Heart left ventricle (tissue), 16 donors: ENCODE measurements at regions not wholly inside any gene's neighbourhood (a gene's known extent, or its start where the extent isn't known, plus 50 kb on each side); places are given as distances from the start of the nearest gene placed in this dataset.

ENCODE experiments used
- ATAC-seq, 4 donors: fragments of 200-7000 bp; cut with Tn5 transposase; one replicate each; pipeline ENCODE4 v1.9.1; 2020 to 2022; ENCODE audit warnings: moderate library complexity in 4 of 4, mild to moderate bottlenecking in 3 of 4, moderate number of reproducible peaks in 1 of 4
- DNase-seq, 5 donors: peaks; one replicate each; pipeline ENCODE4 v3.0.0-alpha.2; 2020
- H3K27ac ChIP-seq, 12 donors: fragments of 200-600 bp; sonication (generic) in 4 of 12; one replicate each; pipeline versions ENCODE4 v1.5.0 to v1.8.0; 2016 to 2022; ENCODE audit warnings: mild to moderate bottlenecking in 2 of 12
- H3K27me3 ChIP-seq, 9 donors: fragments of 200-600 bp; sonication (generic) in 2 of 9; one replicate each; pipeline versions ENCODE4 v1.5.1 to v1.8.0; 2016 to 2022; ENCODE audit warnings: mild to moderate bottlenecking in 3 of 9
- H3K36me3 ChIP-seq, 9 donors: fragments of 200-600 bp; sonication (generic) in 2 of 9; one replicate each; pipeline versions ENCODE4 v1.5.0 to v1.8.0; 2018 to 2022; ENCODE audit warnings: mild to moderate bottlenecking in 2 of 9
- H3K4me1 ChIP-seq, 12 donors: fragments of 200-600 bp; sonication (generic) in 4 of 12; one replicate each; pipeline versions ENCODE4 v1.5.0 to v1.8.0; 2016 to 2022; ENCODE audit warnings: mild to moderate bottlenecking in 3 of 12
- H3K4me3 ChIP-seq, 12 donors: fragments of 200-600 bp; sonication (generic) in 4 of 12; one replicate each; pipeline versions ENCODE4 v1.5.0 to v1.8.0; 2017 to 2022; ENCODE audit warnings: mild to moderate bottlenecking in 9 of 12, moderate library complexity in 4 of 12
- H3K9me3 ChIP-seq, 12 donors: fragments of 200-600 bp; sonication (generic) in 4 of 12; one replicate each; pipeline versions ENCODE4 v1.5.0 to v1.8.0; 2016 to 2022; ENCODE audit warnings: mild to moderate bottlenecking in 1 of 12
- CTCF ChIP-seq, 12 donors: fragments of 200-600 bp; sonication (generic) in 4 of 12; IDR thresholded peaks; one replicate each; pipeline versions ENCODE4 v1.5.0 to v1.8.0; 2018 to 2022; ENCODE audit warnings: antibody characterized with exemption in 12 of 12, mild to moderate bottlenecking in 5 of 12
- POLR2A ChIP-seq, 2 donors: fragments of 450-650 bp; IDR thresholded peaks; one replicate each; pipeline ENCODE4 v1.6.1; 2017; ENCODE audit warnings: antibody characterized with exemption in 2 of 2, mild to moderate bottlenecking in 2 of 2, moderate library complexity in 2 of 2
- WGBS, 4 donors: extraction: QIAGEN DNeasy Blood & Tissue Kit in 2 of 4; methylation state at CpG; one replicate each; pipeline versions ENCODE4 v1.1.5 to v1.1.7; 2013 to 2018; 5-methylcytosine and 5-hydroxymethylcytosine counted together
- intact Hi-C, 10 donors: fragments of 100-400 bp; cut with DNase I; formaldehyde crosslinking; loops; one replicate each; pipeline versions ENCODE4 v1.11.1 to v1.14.2; 2022
- donor health status: ischemic (EF 13 %, LVEDD 7.1; RV severe dilation, severe dysfunction).
- donor health status: healthy with polysubstance abuse.
- donor health status: DM: no; HTN: yes; CAD: no.
- donor health status: DM: no; HTN: no; CAD: no.
- donor health status: ischemic (EF 25% LVEDD 6.9; RV normal size, moderate dysfunction).
- donor health status: ischemic (EF 25% LVEDD 5.7; RV mildly dilated, moderate dysfunction).
- donor health status: healthy.
- donor health status: DM: yes; HTN: yes; CAD: no.
- donor health status: ischemic (EF 35%, LVEDD 5.7; RV mildly dilated, moderate dysfunction).
- donor health status: nonischemic (EF 11% LVEDD 7.7; RV severe dilation, severe dysfunction).
- donor health status: DM: yes; HTN: yes; CAD: no.
- donor health status: PGD.
- donor health status: ischemic (EF 29% LVEDD 5.4; RV normal size, mild dysfunction).
- donor health status: nonischemic (EF 23%, LVEDD 6.1; RV moderate dilation, normal function).

GRCh38 chr10:4723860-4724259 is 102.1 kb upstream of the AKR1E2 start:
- intact Hi-C loops = no loop called here
- no peak for DNase-seq
- TF ChIP-seq CTCF (IDR thresholded peaks at IDR 0.05) (no peak), POLR2A (IDR thresholded peaks at IDR 0.05) (no peak)
- Histone ChIP-seq H3K27me3 (no peaks in the 10 kb centered on the region), H3K4me1 (peaks cover 0 to 21% (median 4%) of the 10 kb centered on the region in 12 donors), H3K27ac (no peak overlapping the region), H3K4me3 (no peak overlapping the region), H3K9me3 (no peaks in the 10 kb centered on the region), H3K36me3 (no peaks in the 10 kb centered on the region)
- no peak for ATAC-seq

- H3K27ac ChIP-seq = no peak overlapping the region
- H3K36me3 ChIP-seq = no peaks in the 10 kb centered on the region
- ATAC-seq (peak in 1 of 4 donors; percentile 9), DNase-seq (no peak)
- H3K27me3 ChIP-seq = no peaks in the 10 kb centered on the region
- TF ChIP-seq POLR2A (IDR thresholded peaks at IDR 0.05) (no peak), CTCF (IDR thresholded peaks at IDR 0.05) (no peak)
- no peak overlapping the region for H3K4me3 ChIP-seq
- intact Hi-C loops = no loop called here
- 95 to 98% (median 97%) methylated on average over 3 of the region's 3 CpGs for WGBS, 4 donors
- H3K9me3 ChIP-seq = no peaks in the 10 kb centered on the region
- H3K4me1 ChIP-seq = peaks cover 0 to 23% (median 4%) of the 10 kb centered on the region in 12 donors
Observed at GRCh38 chr10:4721999-4722753, 103.8 kb upstream of the AKR1E2 start.

GRCh38 chr10:4720463-4720862 is 105.5 kb upstream of the AKR1E2 start:
- intact Hi-C loops = no loop called here
- no peaks in the 10 kb centered on the region for H3K27me3 ChIP-seq
- peaks cover 0 to 16% (median 3%) of the 10 kb centered on the region in 12 donors for H3K4me1 ChIP-seq
- no peaks in the 10 kb centered on the region for H3K36me3 ChIP-seq
- ATAC-seq (no peak), DNase-seq (no peak)
- whole genome bisulfite sequencing, 4 donors = 0 to 82% (median 69%) methylated on average over 1 of the region's 1 CpG
- H3K27ac ChIP-seq = no peak overlapping the region
- H3K9me3 ChIP-seq = no peaks in the 10 kb centered on the region
- no peak for TF ChIP-seq CTCF (IDR thresholded peaks at IDR 0.05)
- no peak for TF ChIP-seq POLR2A (IDR thresholded peaks at IDR 0.05)
- no peak overlapping the region for H3K4me3 ChIP-seq

- H3K4me1 ChIP-seq = peaks cover 0 to 16% (median 3%) of the 10 kb centered on the region in 12 donors
- no peak overlapping the region for H3K4me3 ChIP-seq
- intact Hi-C loops = no loop called here
- DNase-seq = no peak
- WGBS, 4 donors = 93 to 96% (median 95%) methylated on average over 2 of the region's 2 CpGs
- ATAC-seq = no peak
- no peak overlapping the region for H3K27ac ChIP-seq
- no peaks in the 10 kb centered on the region for H3K27me3 ChIP-seq
- no peaks in the 10 kb centered on the region for H3K36me3 ChIP-seq
- TF ChIP-seq POLR2A (IDR thresholded peaks at IDR 0.05) (no peak), CTCF (IDR thresholded peaks at IDR 0.05) (no peak)
- H3K9me3 ChIP-seq = no peaks in the 10 kb centered on the region
Observed at GRCh38 chr10:4719671-4720070, 106.3 kb upstream of the AKR1E2 start.
